Loucy (cell line): ENCODE measurements at regions not wholly inside any gene's neighbourhood (a gene's known extent, or its start where the extent isn't known, plus 50 kb on each side); places are given as distances from the start of the nearest gene placed in this dataset.

Source experiments
- H2AFZ ChIP-seq: fragments of 200-600 bp; sonication (generic); 2 replicates; pipeline ENCODE4 v1.6.0; 2016; ENCODE audit warnings: antibody characterized with exemption, mild to moderate bottlenecking, low read length, moderate library complexity
- H3F3A ChIP-seq: fragments of 200-600 bp; 2 replicates; pipeline ENCODE4 v1.6.0; 2016; ENCODE audit warnings: antibody characterized with exemption, low read depth, mild to moderate bottlenecking
- H3K27me3 ChIP-seq: fragments of 200-600 bp; sonication (generic); 2 replicates; pipeline ENCODE4 v1.6.1; 2014; ENCODE audit warnings: low read length, mild to moderate bottlenecking; ENCODE audit not compliant: insufficient read depth, poor library complexity, severe bottlenecking
- H3K36me3 ChIP-seq: fragments of 200-600 bp; sonication (generic); 2 replicates; pipeline ENCODE4 v1.6.1; 2016; ENCODE audit warnings: low read length; ENCODE audit not compliant: insufficient read depth
- H3K4me1 ChIP-seq: fragments of 200-600 bp; sonication (generic); 2 replicates; pipeline ENCODE4 v1.5.1; 2014; ENCODE audit warnings: low read length, mild to moderate bottlenecking; ENCODE audit not compliant: insufficient read depth, poor library complexity, severe bottlenecking
- H3K4me2 ChIP-seq: fragments of 200-600 bp; sonication (generic); 2 replicates; pipeline ENCODE4 v1.6.0; 2014; ENCODE audit warnings: antibody characterized with exemption, low read length, low read depth, mild to moderate bottlenecking; ENCODE audit not compliant: poor library complexity, severe bottlenecking
- H3K4me3 ChIP-seq: fragments of 200-600 bp; sonication (generic); 2 replicates; pipeline ENCODE4 v1.5.1; 2014; ENCODE audit warnings: low read length, mild to moderate bottlenecking, mixed read lengths; ENCODE audit not compliant: poor library complexity, severe bottlenecking
- H3K79me2 ChIP-seq: fragments of 200-600 bp; sonication (generic); 2 replicates; pipeline ENCODE4 v1.6.1; 2014; ENCODE audit warnings: low read length; ENCODE audit not compliant: insufficient read depth
- H3K9ac ChIP-seq: fragments of 200-600 bp; sonication (generic); 2 replicates; pipeline ENCODE4 v1.6.0; 2014; ENCODE audit warnings: mild to moderate bottlenecking, low read depth, low read length, moderate library complexity; ENCODE audit not compliant: poor library complexity, severe bottlenecking
- H3K9me2 ChIP-seq: fragments of 200-600 bp; sonication (generic); replicated peaks from 2 replicates; pipeline ENCODE4 v1.6.1; 2016; ENCODE audit warnings: low read depth, low read length, mixed read lengths
- H3K9me3 ChIP-seq: fragments of 200-600 bp; sonication (generic); 2 replicates; pipeline ENCODE4 v1.6.1; 2014; ENCODE audit warnings: mild to moderate bottlenecking, antibody characterized with exemption, low read length, low read depth; ENCODE audit not compliant: insufficient read depth
- H4K20me1 ChIP-seq: fragments of 200-600 bp; sonication (generic); 2 replicates; pipeline ENCODE4 v1.6.0; 2014; ENCODE audit warnings: antibody characterized with exemption, low read length, mild to moderate bottlenecking; ENCODE audit not compliant: insufficient read depth, poor library complexity, severe bottlenecking
- CTCF ChIP-seq: fragments of 200-600 bp; sonication (generic); conservative IDR thresholded peaks from 2 replicates; pipeline ENCODE4 v1.5.1; 2014; ENCODE audit warnings: mild to moderate bottlenecking, antibody characterized with exemption, low read length
- EZH2phosphoT487 ChIP-seq: fragments of 200-600 bp; IDR thresholded peaks from 2 replicates; pipeline ENCODE4 v1.6.1; 2018; ENCODE audit warnings: antibody characterized with exemption, mild to moderate bottlenecking, moderate library complexity, borderline replicate concordance

- no peak overlapping the region for H2AFZ ChIP-seq
These were observed 2094.5 kb upstream of the TENM3 start for GRCh38 chr4:180148737-180149136.

DNA sequence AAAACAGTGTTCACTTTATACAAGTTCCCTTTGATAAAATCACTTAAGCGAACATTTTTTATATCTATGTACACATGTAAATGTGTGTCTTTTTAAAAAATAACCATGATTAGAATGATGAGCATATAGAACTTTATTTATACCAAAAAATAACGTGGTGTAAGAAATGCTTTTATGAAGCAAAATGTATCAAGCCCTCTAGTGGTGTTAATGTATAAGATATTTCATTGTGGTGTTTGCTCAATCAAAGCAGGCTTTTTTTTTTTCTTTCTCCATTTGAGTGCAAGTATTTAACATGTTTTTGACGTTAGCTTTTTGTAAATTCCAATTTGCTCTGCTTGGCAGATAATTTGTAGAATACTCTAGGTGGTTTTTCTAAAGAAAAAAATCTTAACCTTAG is 2092.4 kb upstream of the TENM3 start:
- no peaks in the 10 kb centered on the region for H3K79me2 ChIP-seq
- H2AFZ ChIP-seq = no peak overlapping the region
- H3K36me3 ChIP-seq = no peaks in the 10 kb centered on the region
- no peaks in the 10 kb centered on the region for H3K9me2 ChIP-seq
- no peak overlapping the region for H3K9ac ChIP-seq
- H4K20me1 ChIP-seq = no peaks in the 10 kb centered on the region
- no peak overlapping the region for H3K4me2 ChIP-seq
- H3K9me3 ChIP-seq = no peaks in the 10 kb centered on the region
- TF ChIP-seq EZH2phosphoT487 (no peak), CTCF (peak; percentile 54)
- no peak overlapping the region for H3K4me3 ChIP-seq
- H3F3A ChIP-seq = no peaks in the 10 kb centered on the region
- H3K4me1 ChIP-seq = no peaks in the 10 kb centered on the region
- no peaks in the 10 kb centered on the region for H3K27me3 ChIP-seq

More at GRCh38 chr4:180148737-180149136, 2094.5 kb upstream of the TENM3 start:
- Histone ChIP-seq H4K20me1 (no peaks in the 10 kb centered on the region), H3K36me3 (no peaks in the 10 kb centered on the region), H3K4me3 (no peak overlapping the region), H3K27me3 (no peaks in the 10 kb centered on the region), H3K4me1 (no peaks in the 10 kb centered on the region), H3K9me2 (no peaks in the 10 kb centered on the region), H3K9ac (no peak overlapping the region), H3K9me3 (no peaks in the 10 kb centered on the region), H3F3A (no peaks in the 10 kb centered on the region), H3K79me2 (no peaks in the 10 kb centered on the region), H3K4me2 (no peak overlapping the region)
- TF ChIP-seq EZH2phosphoT487 (no peak), CTCF (no peak)

GRCh38 chr4:180152831-180153230 is 2090.4 kb upstream of the TENM3 start:
- H3F3A ChIP-seq = no peaks in the 10 kb centered on the region
- no peak overlapping the region for H3K4me3 ChIP-seq
- H3K9me3 ChIP-seq = no peaks in the 10 kb centered on the region
- no peaks in the 10 kb centered on the region for H3K4me1 ChIP-seq
- no peak for TF ChIP-seq CTCF
- no peak for TF ChIP-seq EZH2phosphoT487
- no peaks in the 10 kb centered on the region for H3K9me2 ChIP-seq
- no peak overlapping the region for H2AFZ ChIP-seq
- no peak overlapping the region for H3K9ac ChIP-seq
- H3K4me2 ChIP-seq = no peak overlapping the region
- no peaks in the 10 kb centered on the region for H4K20me1 ChIP-seq
- no peaks in the 10 kb centered on the region for H3K36me3 ChIP-seq
- no peaks in the 10 kb centered on the region for H3K27me3 ChIP-seq
- no peaks in the 10 kb centered on the region for H3K79me2 ChIP-seq
